SK-N-SH (cell line): ENCODE measurements at regions not wholly inside any gene's neighbourhood (a gene's known extent, or its start where the extent isn't known, plus 50 kb on each side); places are given as distances from the start of the nearest gene placed in this dataset.

Source experiments
- CTCF ChIA-PET: fragments of 300-600, 350-600 bp; formaldehyde crosslinking; extraction: SDS; loops from one replicate; lab custom pipeline; 2021; lab: Yijun Ruan, JAX
- POLR2A ChIA-PET: fragments of 350-600 bp; sonication (Branson Sonifier 250); formaldehyde crosslinking; extraction: SDS; loops from one replicate; lab custom pipeline; 2020; ENCODE audit warnings: antibody characterized with exemption, inconsistent platforms; lab: Yijun Ruan, JAX
- DNase-seq: peaks from one replicate; pipeline ENCODE4 v3.0.0; 2012
- H2AFZ ChIP-seq: fragments of 200-600 bp; sonication (generic); 2 replicates; pipeline ENCODE4 v1.8.1; 2016; ENCODE audit warnings: antibody characterized with exemption, mild to moderate bottlenecking, low read depth
- H3F3A ChIP-seq: fragments of 200-600 bp; sonication (generic); replicated peaks from 2 replicates; pipeline ENCODE3; 2016; ENCODE audit warnings: antibody characterized with exemption, mild to moderate bottlenecking; ENCODE audit not compliant: insufficient read depth
- H3K27ac ChIP-seq, 2 experiments: fragments of 200-500 bp in 1 of 2; fragments of 200-600 bp in 1 of 2; sonication (Bioruptor generic) in 1 of 2; sonication (generic), shearing (Covaris generic) in 1 of 2; 2 replicates each; pipeline versions ENCODE4 v1.5.1 to v1.6.1; 2014 to 2016; ENCODE audit warnings: low read depth in 2 of 2, inconsistent platforms in 1 of 2, low read length in 1 of 2, mild to moderate bottlenecking in 1 of 2, mixed read lengths in 1 of 2
- H3K27me3 ChIP-seq: fragments of 200-600 bp; sonication (generic), shearing (Covaris generic); 2 replicates; pipeline ENCODE4 v1.6.1; 2016; ENCODE audit warnings: mixed run types; ENCODE audit not compliant: insufficient read depth
- H3K36me3 ChIP-seq, 2 experiments: fragments of 200-500 bp in 1 of 2; fragments of 200-600 bp in 1 of 2; sonication (Bioruptor generic) in 1 of 2; sonication (generic) in 1 of 2; replicated peaks in 1 of 2; 2 replicates each; pipeline versions ENCODE3 to v1.5.1; 2014 to 2016; ENCODE audit warnings: low read length in 1 of 2, mild to moderate bottlenecking in 1 of 2; ENCODE audit not compliant: insufficient read depth in 2 of 2, control insufficient read depth in 1 of 2
- H3K4me1 ChIP-seq, 2 experiments: fragments of 200-500 bp in 1 of 2; fragments of 200-600 bp in 1 of 2; sonication (Bioruptor generic) in 1 of 2; sonication (generic), shearing (Covaris generic) in 1 of 2; 2 replicates each; pipeline versions ENCODE4 v1.5.1 to v1.6.1; 2014 to 2016; ENCODE audit warnings: low read depth in 1 of 2, low read length in 1 of 2, mixed run types in 1 of 2; ENCODE audit not compliant: insufficient read depth in 2 of 2, control insufficient read depth in 1 of 2
- H3K4me2 ChIP-seq: fragments of 200-600 bp; sonication (generic), shearing (Covaris generic); 2 replicates; pipeline ENCODE4 v1.6.1; 2017; ENCODE audit warnings: mixed run types
- H3K4me3 ChIP-seq, 2 experiments: fragments of 200-500 bp in 1 of 2; fragments of 200-600 bp in 1 of 2; sonication (Bioruptor generic) in 1 of 2; sonication (generic), shearing (Covaris generic) in 1 of 2; 2 replicates each; pipeline versions ENCODE4 v1.5.1 to v1.8.1; 2014 to 2016; ENCODE audit warnings: low read depth in 2 of 2, inconsistent platforms in 1 of 2, low read length in 1 of 2, mild to moderate bottlenecking in 1 of 2, mixed read lengths in 1 of 2, moderate library complexity in 1 of 2
- H3K79me2 ChIP-seq: fragments of 200-600 bp; sonication (generic); 2 replicates; pipeline ENCODE4 v1.8.1; 2017; ENCODE audit warnings: mild to moderate bottlenecking; ENCODE audit not compliant: insufficient read depth
- H3K9ac ChIP-seq: fragments of 200-600 bp; sonication (generic); 2 replicates; pipeline ENCODE4 v1.6.1; 2017; ENCODE audit warnings: mixed run types
- H3K9me2 ChIP-seq: fragments of 200-600 bp; sonication (generic); 2 replicates; pipeline ENCODE4 v1.6.1; 2017; ENCODE audit warnings: mixed run types
- H3K9me3 ChIP-seq: fragments of 200-600 bp; sonication (generic); 2 replicates; pipeline ENCODE4 v1.6.1; 2017; ENCODE audit warnings: mixed run types, mild to moderate bottlenecking, moderate library complexity
- H4K20me1 ChIP-seq: fragments of 200-600 bp; sonication (generic); 2 replicates; pipeline ENCODE4 v1.6.1; 2017; ENCODE audit warnings: mild to moderate bottlenecking, mixed run types; ENCODE audit not compliant: insufficient read depth
- GABPA ChIP-seq: IDR thresholded peaks from 2 replicates; pipeline ENCODE4 v1.4.0; 2012; ENCODE audit warnings: low read depth, mild to moderate bottlenecking
- SIN3A ChIP-seq: IDR thresholded peaks from 2 replicates; pipeline ENCODE4 v1.6.1; 2012; ENCODE audit warnings: low read depth, mild to moderate bottlenecking, low read length, moderate library complexity, borderline replicate concordance
- WGBS: methylation state at CpG from one replicate; pipeline ENCODE4 v1.1.6; 2017; ENCODE audit warnings: low lambda C conversion rate; 5-methylcytosine and 5-hydroxymethylcytosine counted together
- small RNA-seq, 7 experiments: library from RNA; depleted of rRNA; stranded (forward); fragments of <200 nt; gene quantifications; one replicate each; pipeline ENCODE3, GENCODE V24; 2012

DNA sequence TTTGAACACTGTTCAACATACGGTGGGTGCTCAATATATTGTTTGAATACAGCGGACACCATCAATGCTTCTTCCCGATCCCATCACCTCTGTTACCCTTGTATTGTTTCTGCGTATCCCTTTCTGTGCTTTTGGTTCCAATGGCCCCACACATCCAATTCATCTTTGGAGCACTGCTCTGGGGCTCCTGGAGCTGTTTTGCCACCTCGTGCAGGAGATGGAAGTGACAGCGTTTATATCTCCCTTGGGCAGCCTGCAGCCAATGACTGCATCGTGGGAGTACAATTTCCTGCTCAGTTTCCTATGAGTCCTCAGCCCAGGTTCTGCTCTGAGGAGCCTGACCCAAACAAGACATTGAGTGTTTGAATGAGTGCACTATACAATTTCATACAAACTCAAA lies 50.2 kb upstream of the PIK3CG start:
- no peaks in the 10 kb centered on the region for H3K79me2 ChIP-seq
- ChIA-PET CTCF (interaction anchor here (1.1 to 5.9 kb wide), 3 partner anchors 22 to 337 kb away, joined by 3 to 17 read pairs (median 3); no protein-coding TSS in a partner anchor), POLR2A (no interaction called here)
- no peaks in the 10 kb centered on the region for H3F3A ChIP-seq
- TF ChIP-seq SIN3A: no peak
- TF ChIP-seq GABPA: no peak
- WGBS: 86% methylated on average over 7 of the region's 7 CpGs
- no peaks in the 10 kb centered on the region for H4K20me1 ChIP-seq
- no peaks in the 10 kb centered on the region for H3K27me3 ChIP-seq
- no peak overlapping the region for H3K4me2 ChIP-seq
- no peaks in the 10 kb centered on the region for H3K36me3 ChIP-seq
- no peaks in the 10 kb centered on the region for H3K9me3 ChIP-seq
- no peak overlapping the region for H3K9ac ChIP-seq
- H3K4me1 ChIP-seq: no peaks in the 10 kb centered on the region
- H2AFZ ChIP-seq: no peak overlapping the region
- no peak overlapping the region for H3K27ac ChIP-seq
- H3K4me3 ChIP-seq: no peak overlapping the region
- no peak for DNase-seq
- no peaks in the 10 kb centered on the region for H3K9me2 ChIP-seq

Small RNA genes in the stretch of these regions (small RNA-seq; reads per million reads assigned to genes)
- gene RNA5SP236: 0 reads per million in 7 experiments
